Sigmoid colon (tissue), 6 donors: ENCODE measurements at regions not wholly inside any gene's neighbourhood (a gene's known extent, or its start where the extent isn't known, plus 50 kb on each side); places are given as distances from the start of the nearest gene placed in this dataset.

Experiments
- DNase-seq: peaks from one replicate; pipeline ENCODE4 v3.0.0-alpha.2; 2019
- H3K27ac ChIP-seq, 4 donors: fragments of 200-600 bp; sonication (generic); one replicate each; pipeline ENCODE4 v1.5.1; 2016 to 2019; ENCODE audit warnings: mild to moderate bottlenecking in 1 of 4
- H3K27me3 ChIP-seq, 3 donors: fragments of 200-600 bp; sonication (generic); one replicate each; pipeline ENCODE4 v1.5.1; 2019; ENCODE audit warnings: mild to moderate bottlenecking in 1 of 3
- H3K36me3 ChIP-seq, 4 donors: fragments of 200-600 bp; sonication (generic); one replicate each; pipeline ENCODE4 v1.5.1; 2016 to 2019
- H3K4me1 ChIP-seq, 4 donors: fragments of 200-600 bp; sonication (generic); one replicate each; pipeline ENCODE4 v1.5.1; 2017 to 2019
- H3K4me3 ChIP-seq, 4 donors: fragments of 200-600 bp; sonication (generic); one replicate each; pipeline ENCODE4 v1.5.1; 2017 to 2019; ENCODE audit warnings: mild to moderate bottlenecking in 2 of 4, moderate library complexity in 1 of 4
- H3K9me3 ChIP-seq, 4 donors: fragments of 200-600 bp in 3 of 4; sonication (generic) in 3 of 4; one replicate each; pipeline versions ENCODE4 v1.5.1 to v1.6.1; 2013 to 2019
- CTCF ChIP-seq, 4 experiments: fragments of 450-650 bp in 3 of 4; fragments of 200-600 bp in 1 of 4; IDR thresholded peaks; one replicate each; pipeline ENCODE4 v1.5.1; 2016 to 2019; ENCODE audit warnings: antibody characterized with exemption in 4 of 4, mild to moderate bottlenecking in 3 of 4, moderate library complexity in 2 of 4
- EP300 ChIP-seq, 4 donors: sonication (generic); formaldehyde crosslinking; IDR thresholded peaks; one replicate each; pipeline ENCODE4 v1.6.1; 2017; ENCODE audit warnings: antibody characterized with exemption in 4 of 4
- POLR2A ChIP-seq, 2 donors: fragments of 450-650 bp; IDR thresholded peaks; one replicate each; pipeline ENCODE4 v1.6.1; 2016; ENCODE audit warnings: antibody characterized with exemption in 2 of 2, mild to moderate bottlenecking in 2 of 2, moderate library complexity in 2 of 2
- POLR2AphosphoS5 ChIP-seq, 4 donors: sonication (generic); formaldehyde crosslinking; IDR thresholded peaks; one replicate each; pipeline ENCODE4 v1.6.1; 2017; ENCODE audit warnings: antibody characterized with exemption in 4 of 4
- WGBS, 2 donors: extraction: QIAGEN DNeasy Blood & Tissue Kit; methylation state at CpG; one replicate each; pipeline ENCODE4 v1.1.7; 2013; 5-methylcytosine and 5-hydroxymethylcytosine counted together
- intact Hi-C: fragments of 100-400 bp; cut with DNase I; formaldehyde crosslinking; loops from one replicate; pipeline ENCODE4 v1.15.1; 2023
- donor health status: healthy with polysubstance abuse.
- donor health status: healthy.

- Histone ChIP-seq H3K27ac (peak overlapping the region in 3 of 4 donors; percentile 17 to 59 (median 47)), H3K9me3 (no peaks in the 10 kb centered on the region), H3K27me3 (no peaks in the 10 kb centered on the region), H3K36me3 (no peaks in the 10 kb centered on the region), H3K4me3 (no peak overlapping the region), H3K4me1 (peaks cover 0 to 15% (median 14%) of the 10 kb centered on the region in 4 donors)
- WGBS, 2 donors = 68 to 77% methylated on average over 14 of the region's 14 CpGs
- no peak for TF ChIP-seq CTCF (IDR thresholded peaks at IDR 0.05)
- intact Hi-C loops = no loop called here
- DNase-seq = no peak
Measured at GRCh38 chr22:35204807-35205775, 52.2 kb upstream of the HMGXB4 start.

GRCh38 chr22:35205961-35206360, 51.3 kb upstream of the HMGXB4 start:
- Histone ChIP-seq H3K36me3 (no peaks in the 10 kb centered on the region), H3K4me3 (no peak overlapping the region), H3K27me3 (no peaks in the 10 kb centered on the region), H3K9me3 (no peaks in the 10 kb centered on the region), H3K4me1 (peaks cover 0 to 15% (median 14%) of the 10 kb centered on the region in 4 donors), H3K27ac (peak overlapping the region in 3 of 4 donors; percentile 17 to 59 (median 47))
- WGBS, 2 donors = 30 to 46% methylated on average over 5 of the region's 5 CpGs
- no peak for DNase-seq
- TF ChIP-seq POLR2AphosphoS5 (IDR thresholded peaks at IDR 0.05) (no peak), POLR2A (IDR thresholded peaks at IDR 0.05) (no peak), CTCF (IDR thresholded peaks at IDR 0.05) (no peak), EP300 (IDR thresholded peaks at IDR 0.05) (no peak)
- intact Hi-C loops = no loop called here

- 86 to 89% methylated on average over 1 of the region's 1 CpG for WGBS, 2 donors
- Histone ChIP-seq H3K4me1 (peaks cover 0 to 15% (median 14%) of the 10 kb centered on the region in 4 donors), H3K36me3 (no peaks in the 10 kb centered on the region), H3K27me3 (no peaks in the 10 kb centered on the region), H3K4me3 (no peak overlapping the region), H3K27ac (no peak overlapping the region), H3K9me3 (no peaks in the 10 kb centered on the region)
- TF ChIP-seq CTCF (IDR thresholded peaks at IDR 0.05) = no peak
- no peak for TF ChIP-seq EP300 (IDR thresholded peaks at IDR 0.05)
- no peak for TF ChIP-seq POLR2A (IDR thresholded peaks at IDR 0.05)
- TF ChIP-seq POLR2AphosphoS5 (IDR thresholded peaks at IDR 0.05) = no peak
- no peak for DNase-seq
- intact Hi-C loops = no loop called here
Measured at GRCh38 chr22:35206889-35207288, 50.4 kb upstream of the HMGXB4 start.
